Effector memory CD4-positive, alpha-beta T cell (primary cell): ENCODE measurements at regions not wholly inside any gene's neighbourhood (a gene's known extent, or its start where the extent isn't known, plus 50 kb on each side); places are given as distances from the start of the nearest gene placed in this dataset.
"Not testable (repeated sequence)": the region's sequence is repeated elsewhere in the genome, so short reads cannot be mapped to it uniquely, and the experiment has no call there.

ENCODE experiments used
- DNase-seq, 3 donors: peaks; one replicate each; pipeline ENCODE4 v3.0.0-alpha.2; 2020
- H3K27ac ChIP-seq: 2 replicates; pipeline ENCODE4 v1.7.0; 2013; ENCODE audit warnings: mild to moderate bottlenecking, low read length, moderate library complexity; ENCODE audit not compliant: insufficient read depth, poor library complexity, severe bottlenecking
- H3K27me3 ChIP-seq: replicated peaks from 2 replicates; pipeline ENCODE4 v1.7.0; 2013; ENCODE audit warnings: mild to moderate bottlenecking, low read length; ENCODE audit not compliant: insufficient read depth, control insufficient read depth, poor library complexity, severe bottlenecking
- H3K36me3 ChIP-seq: 2 replicates; pipeline ENCODE4 v1.7.0; 2013; ENCODE audit warnings: mild to moderate bottlenecking, low read length, moderate library complexity; ENCODE audit not compliant: control insufficient read depth, insufficient read depth
- H3K4me1 ChIP-seq: 2 replicates; pipeline ENCODE4 v1.7.0; 2013; ENCODE audit warnings: low read length, mild to moderate bottlenecking; ENCODE audit not compliant: control insufficient read depth, insufficient read depth, poor library complexity, severe bottlenecking
- H3K4me3 ChIP-seq: 2 replicates; pipeline ENCODE4 v1.7.0; 2013; ENCODE audit warnings: low read length, low read depth, mild to moderate bottlenecking; ENCODE audit not compliant: insufficient read depth, poor library complexity, severe bottlenecking
- H3K9me3 ChIP-seq: 2 replicates; pipeline ENCODE4 v1.7.0; 2013; ENCODE audit warnings: mild to moderate bottlenecking, low read length, moderate library complexity; ENCODE audit not compliant: control insufficient read depth

DNA sequence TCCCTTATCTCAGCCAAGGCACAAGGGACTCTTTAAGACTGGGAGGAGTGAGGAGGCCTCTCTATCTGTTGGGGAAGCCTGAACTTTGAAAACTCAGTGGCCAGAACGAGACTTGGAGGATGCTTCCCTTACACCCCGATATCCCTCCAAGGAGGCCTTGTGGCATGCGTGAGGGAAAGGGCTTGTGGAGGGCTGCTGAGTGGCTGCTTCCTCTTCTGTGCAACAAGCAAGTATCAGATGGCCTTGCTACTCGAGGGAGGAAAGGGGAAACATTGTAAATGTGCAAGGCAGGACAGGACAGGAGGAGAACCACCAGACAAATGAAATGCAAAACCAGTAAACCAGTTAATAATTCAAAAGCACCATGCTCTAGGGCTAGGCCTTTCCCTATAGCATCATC lies 306.5 kb upstream of the MAP3K7 start:
- no peak for DNase-seq
- Histone ChIP-seq H3K36me3 (no peaks in the 10 kb centered on the region), H3K27me3 (peaks cover 4% of the 10 kb centered on the region), H3K27ac (no peak overlapping the region), H3K4me3 (no peak overlapping the region), H3K9me3 (no peaks in the 10 kb centered on the region), H3K4me1 (no peaks in the 10 kb centered on the region)

- no peaks in the 10 kb centered on the region for H3K36me3 ChIP-seq
- peaks cover 4% of the 10 kb centered on the region for H3K27me3 ChIP-seq
- no peak overlapping the region for H3K27ac ChIP-seq
- H3K9me3 ChIP-seq = no peaks in the 10 kb centered on the region
- no peak for DNase-seq
- no peak overlapping the region for H3K4me3 ChIP-seq
- H3K4me1 ChIP-seq = no peaks in the 10 kb centered on the region
Measured at GRCh38 chr6:90892271-90892670, 305.4 kb upstream of the MAP3K7 start.

DNA sequence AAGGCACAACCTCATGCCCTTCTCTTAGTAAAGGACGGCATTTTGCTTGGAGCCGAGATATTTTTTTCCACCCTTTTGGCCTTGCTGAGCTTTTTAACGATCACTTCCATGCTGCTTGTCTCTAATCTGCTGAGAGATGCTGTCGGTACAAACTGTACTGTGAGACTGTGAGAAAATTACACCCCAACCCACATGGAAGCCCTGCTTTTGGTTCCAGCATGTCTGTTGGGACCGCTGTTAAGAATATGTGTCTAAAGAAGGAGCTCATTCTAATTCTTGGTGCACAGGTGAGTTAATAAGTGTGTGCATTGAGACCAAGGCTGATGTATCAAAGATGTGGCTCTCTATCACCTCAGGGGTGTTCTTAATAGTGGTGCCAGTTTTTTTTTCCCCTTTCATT lies 304.5 kb upstream of the MAP3K7 start:
- Histone ChIP-seq H3K4me3 (no peak overlapping the region), H3K9me3 (no peaks in the 10 kb centered on the region), H3K36me3 (no peaks in the 10 kb centered on the region), H3K27me3 (peaks cover 4% of the 10 kb centered on the region), H3K4me1 (no peaks in the 10 kb centered on the region), H3K27ac (no peak overlapping the region)
- DNase-seq = no peak

DNA sequence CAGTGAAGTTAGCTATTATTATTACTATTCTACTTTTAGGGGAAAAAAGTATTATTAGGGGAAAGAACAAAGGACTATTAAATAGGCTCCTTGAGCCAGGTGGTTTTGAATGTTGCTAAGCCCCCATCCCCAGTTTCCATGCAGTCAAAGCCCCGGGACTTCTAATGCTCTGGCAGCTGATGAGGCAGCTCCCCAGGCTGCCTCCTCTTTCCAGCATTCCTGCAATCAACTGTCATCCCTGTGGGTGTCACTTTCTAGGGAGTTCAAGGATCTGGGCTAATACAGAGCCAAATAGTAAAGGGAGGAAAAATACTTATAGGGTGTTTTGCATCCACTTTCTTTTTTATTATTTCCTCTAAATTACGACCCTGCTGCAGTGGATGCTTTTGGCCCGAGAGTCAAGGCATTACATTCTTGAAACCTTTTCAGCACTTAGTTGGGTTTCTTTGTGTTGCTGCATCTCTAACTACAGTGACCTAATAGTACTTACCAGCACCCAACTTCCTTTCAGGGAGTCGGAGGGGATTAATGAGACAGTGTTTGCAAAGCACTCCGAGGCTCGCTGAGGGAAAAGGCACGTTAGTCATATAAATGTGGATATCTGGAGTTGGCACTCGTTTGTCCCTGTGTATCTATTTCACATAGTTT lies 303.9 kb upstream of the MAP3K7 start:
- Histone ChIP-seq H3K27ac (no peak overlapping the region), H3K4me1 (no peaks in the 10 kb centered on the region), H3K27me3 (peaks cover 4% of the 10 kb centered on the region), H3K36me3 (no peaks in the 10 kb centered on the region), H3K4me3 (no peak overlapping the region), H3K9me3 (no peaks in the 10 kb centered on the region)
- no peak for DNase-seq

- Histone ChIP-seq H3K27me3 (peaks cover 4% of the 10 kb centered on the region), H3K27ac (no peak overlapping the region), H3K9me3 (no peaks in the 10 kb centered on the region), H3K4me1 (no peaks in the 10 kb centered on the region), H3K4me3 (no peak overlapping the region), H3K36me3 (no peaks in the 10 kb centered on the region)
- no peak for DNase-seq
Measured at GRCh38 chr6:90887764-90888163, 300.9 kb upstream of the MAP3K7 start.

GRCh38 chr6:90885611-90886056 lies 298.8 kb upstream of the MAP3K7 start:
- Histone ChIP-seq H3K4me1 (no peaks in the 10 kb centered on the region), H3K4me3 (no peak overlapping the region), H3K27me3 (peaks cover 4% of the 10 kb centered on the region), H3K27ac (no peak overlapping the region), H3K9me3 (no peaks in the 10 kb centered on the region), H3K36me3 (no peaks in the 10 kb centered on the region)
- no peak for DNase-seq

GRCh38 chr6:90885137-90885536 lies 298.3 kb upstream of the MAP3K7 start:
- H3K4me3 ChIP-seq, H3K27ac ChIP-seq: not testable (repeated sequence)

DNA sequence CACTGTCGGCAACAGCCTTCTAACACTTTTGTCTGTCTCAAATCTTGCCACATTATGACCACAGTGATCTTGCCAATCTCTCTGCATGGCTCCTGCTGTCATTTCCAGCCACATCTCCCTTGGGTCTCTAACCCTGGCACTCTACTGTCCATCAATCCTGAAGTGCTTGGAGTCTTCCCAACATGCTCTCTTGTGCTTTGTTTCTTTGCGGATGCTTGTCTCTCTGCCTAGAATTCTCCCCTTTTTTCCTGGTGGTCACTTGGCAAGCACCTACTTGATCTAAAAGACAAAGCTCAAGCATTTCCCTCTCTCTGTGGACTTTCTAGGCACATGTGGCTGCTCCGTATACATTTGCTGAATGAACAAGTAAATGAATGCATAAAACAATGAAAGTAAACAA lies 290.7 kb upstream of the MAP3K7 start:
- H3K9me3 ChIP-seq = no peaks in the 10 kb centered on the region

More at GRCh38 chr6:90885137-90885536, 298.3 kb upstream of the MAP3K7 start:
- not testable (repeated sequence) for H3K36me3 ChIP-seq, DNase-seq, H3K9me3 ChIP-seq, H3K4me1 ChIP-seq, H3K27me3 ChIP-seq

GRCh38 chr6:90874931-90875330 lies 288.1 kb upstream of the MAP3K7 start:
- no peak for DNase-seq

More for the DNA sequence above, 290.7 kb upstream of the MAP3K7 start:
- no peak for DNase-seq
- no peak overlapping the region for H3K4me3 ChIP-seq
- no peaks in the 10 kb centered on the region for H3K36me3 ChIP-seq
- H3K27me3 ChIP-seq = peaks cover 4% of the 10 kb centered on the region
- no peaks in the 10 kb centered on the region for H3K4me1 ChIP-seq
- no peak overlapping the region for H3K27ac ChIP-seq

DNA sequence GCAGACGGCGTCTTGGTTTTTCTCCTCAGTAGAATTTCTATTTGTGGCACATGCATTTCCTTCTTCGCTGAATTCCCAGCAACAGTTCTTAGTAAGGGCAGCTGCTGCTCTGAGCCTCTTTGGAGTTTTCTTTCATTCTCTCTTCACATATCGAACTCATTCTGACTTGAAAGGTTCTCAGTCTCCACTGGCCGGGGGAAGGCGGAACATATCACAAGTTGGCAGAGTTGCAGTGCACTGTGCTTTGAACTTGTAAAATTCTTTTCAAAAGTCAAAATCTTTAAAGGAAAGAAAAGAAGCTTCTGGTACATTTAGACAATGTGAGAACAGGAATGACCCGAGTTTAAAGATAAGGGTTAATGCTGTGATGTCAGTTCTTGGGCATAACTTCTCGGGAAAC lies 286.1 kb upstream of the MAP3K7 start:
- Histone ChIP-seq H3K27me3 (peaks cover 4% of the 10 kb centered on the region), H3K27ac (no peak overlapping the region), H3K9me3 (no peaks in the 10 kb centered on the region), H3K4me3 (no peak overlapping the region), H3K4me1 (no peaks in the 10 kb centered on the region), H3K36me3 (no peaks in the 10 kb centered on the region)
- DNase-seq = no peak

More at GRCh38 chr6:90874931-90875330, 288.1 kb upstream of the MAP3K7 start:
- Histone ChIP-seq H3K36me3 (no peaks in the 10 kb centered on the region), H3K4me3 (no peak overlapping the region), H3K9me3 (no peaks in the 10 kb centered on the region), H3K27me3 (peaks cover 4% of the 10 kb centered on the region), H3K27ac (no peak overlapping the region), H3K4me1 (no peaks in the 10 kb centered on the region)
